Gastroesophageal sphincter (tissue), 3 donors: ENCODE measurements at regions not wholly inside any gene's neighbourhood (a gene's known extent, or its start where the extent isn't known, plus 50 kb on each side); places are given as distances from the start of the nearest gene placed in this dataset.

Source experiments
- POLR2A ChIP-seq, 2 donors: fragments of 450-650 bp; IDR thresholded peaks; one replicate each; pipeline ENCODE4 v1.6.1; 2017; ENCODE audit warnings: antibody characterized with exemption in 2 of 2, mild to moderate bottlenecking in 2 of 2, moderate library complexity in 1 of 2
- POLR2AphosphoS5 ChIP-seq: sonication (generic); formaldehyde crosslinking; IDR thresholded peaks from one replicate; pipeline ENCODE4 v1.6.1; 2017; ENCODE audit warnings: antibody characterized with exemption
- TF ChIP-seq, protein P1 (sequence below), 4 experiments: fragments of 200-600 bp in 2 of 4; fragments of 450-650 bp in 2 of 4; sonication (generic) in 1 of 4; IDR thresholded peaks; one replicate each; pipeline ENCODE4 v1.5.1; 2017 to 2019; ENCODE audit warnings: antibody characterized with exemption in 4 of 4, mild to moderate bottlenecking in 2 of 4, moderate library complexity in 2 of 4

DNA sequence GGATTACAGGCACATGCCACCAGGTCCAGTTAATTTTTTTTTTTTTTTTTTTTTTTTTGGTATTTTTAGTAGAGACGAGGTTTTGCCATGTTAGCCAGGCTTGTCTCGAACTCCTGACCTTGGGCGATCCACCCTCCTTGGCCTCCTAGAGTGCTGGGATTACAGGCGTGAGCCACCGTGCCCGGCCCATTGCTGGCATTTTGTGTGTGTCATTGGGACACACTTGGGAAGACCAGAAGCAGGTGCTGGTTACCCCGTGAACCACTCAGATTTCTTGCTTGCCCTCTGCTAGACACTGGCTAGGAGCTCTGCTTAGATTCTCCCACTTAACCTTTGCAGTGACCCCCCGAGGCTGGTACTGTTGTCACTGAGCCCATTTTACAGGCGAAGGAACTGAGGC, 229.3 kb downstream of the IRF8 start:
- TF ChIP-seq, protein P1, sequence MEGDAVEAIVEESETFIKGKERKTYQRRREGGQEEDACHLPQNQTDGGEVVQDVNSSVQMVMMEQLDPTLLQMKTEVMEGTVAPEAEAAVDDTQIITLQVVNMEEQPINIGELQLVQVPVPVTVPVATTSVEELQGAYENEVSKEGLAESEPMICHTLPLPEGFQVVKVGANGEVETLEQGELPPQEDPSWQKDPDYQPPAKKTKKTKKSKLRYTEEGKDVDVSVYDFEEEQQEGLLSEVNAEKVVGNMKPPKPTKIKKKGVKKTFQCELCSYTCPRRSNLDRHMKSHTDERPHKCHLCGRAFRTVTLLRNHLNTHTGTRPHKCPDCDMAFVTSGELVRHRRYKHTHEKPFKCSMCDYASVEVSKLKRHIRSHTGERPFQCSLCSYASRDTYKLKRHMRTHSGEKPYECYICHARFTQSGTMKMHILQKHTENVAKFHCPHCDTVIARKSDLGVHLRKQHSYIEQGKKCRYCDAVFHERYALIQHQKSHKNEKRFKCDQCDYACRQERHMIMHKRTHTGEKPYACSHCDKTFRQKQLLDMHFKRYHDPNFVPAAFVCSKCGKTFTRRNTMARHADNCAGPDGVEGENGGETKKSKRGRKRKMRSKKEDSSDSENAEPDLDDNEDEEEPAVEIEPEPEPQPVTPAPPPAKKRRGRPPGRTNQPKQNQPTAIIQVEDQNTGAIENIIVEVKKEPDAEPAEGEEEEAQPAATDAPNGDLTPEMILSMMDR (IDR thresholded peaks at IDR 0.05): no peak
- TF ChIP-seq POLR2A (IDR thresholded peaks at IDR 0.05) (no peak), POLR2AphosphoS5 (no peak)
